Endothelial cell of umbilical vein (primary cell): ENCODE measurements at regions not wholly inside any gene's neighbourhood (a gene's known extent, or its start where the extent isn't known, plus 50 kb on each side); places are given as distances from the start of the nearest gene placed in this dataset.

Experiments used
- BruUV-seq: library from RNA; stranded (reverse); fragments of 400-500 nt; replicated peaks from 2 replicates; lab custom pipeline; 2021; lab: Mats Ljungman, UMichigan
- CTCF ChIA-PET: fragments of 300-600, 350-600 bp; sonication (Branson Sonifier 250); formaldehyde crosslinking; loops from one replicate; lab custom pipeline; 2021; ENCODE audit warnings: antibody characterized with exemption, inconsistent platforms; lab: Charles Lee
- POLR2A ChIA-PET: fragments of 300-600, 350-600 bp; sonication (Branson Sonifier 250); formaldehyde crosslinking; loops from one replicate; lab custom pipeline; 2021; ENCODE audit warnings: antibody characterized with exemption, inconsistent platforms; lab: Charles Lee
- DNase-seq: peaks from one replicate; pipeline ENCODE4 v3.0.0-alpha.2; 2011; ENCODE audit warnings: low read depth, low spot score
- FAIRE-seq: peaks from 2 replicates; lab custom pipeline; 2011; peaks lifted over from hg19 to GRCh38; lab: Jason Lieb, UNC
- H2AFZ ChIP-seq: 2 replicates; pipeline ENCODE4 v1.6.0; 2012; ENCODE audit warnings: low read depth, low read length, control low read depth, inconsistent platforms
- H3K27ac ChIP-seq: 2 replicates; pipeline ENCODE4 v1.5.1; 2011; ENCODE audit warnings: low read depth, mild to moderate bottlenecking, control low read depth, low read length, moderate library complexity; ENCODE audit not compliant: insufficient read depth
- H3K27me3 ChIP-seq, 2 experiments: 2 replicates each; pipeline versions ENCODE4 v1.6.0 to v1.6.1; 2011; ENCODE audit warnings: low read length in 2 of 2, mixed read lengths in 1 of 2; ENCODE audit not compliant: control insufficient read depth in 2 of 2, insufficient read depth in 2 of 2
- H3K36me3 ChIP-seq, 2 experiments: 2 replicates in 1 of 2; 3 replicates in 1 of 2; pipeline ENCODE4 v1.5.1; 2011; ENCODE audit warnings: low read length in 2 of 2, mild to moderate bottlenecking in 1 of 2, moderate library complexity in 1 of 2; ENCODE audit not compliant: control insufficient read depth in 2 of 2, insufficient read depth in 2 of 2; ENCODE audit errors: extremely low read depth in 1 of 2
- H3K4me1 ChIP-seq: 3 replicates; pipeline ENCODE4 v1.5.1; 2011; ENCODE audit warnings: mild to moderate bottlenecking, low read length; ENCODE audit not compliant: control insufficient read depth, insufficient read depth; ENCODE audit errors: extremely low read depth
- H3K4me2 ChIP-seq: 2 replicates; pipeline ENCODE4 v1.6.1; 2011; ENCODE audit warnings: low read length, control low read depth, mixed read lengths; ENCODE audit not compliant: insufficient read depth
- H3K4me3 ChIP-seq, 3 experiments: fragments of 200-600 bp in 1 of 3; sonication (generic), shearing (Covaris generic) in 1 of 3; replicated peaks in 1 of 3; 2 replicates each; pipeline ENCODE4 v1.5.1; 2011 to 2016; ENCODE audit warnings: control low read depth in 3 of 3, low read length in 3 of 3, mild to moderate bottlenecking in 2 of 3, inconsistent platforms in 1 of 3, low read depth in 1 of 3, moderate library complexity in 1 of 3; ENCODE audit not compliant: insufficient read depth in 1 of 3
- H3K79me2 ChIP-seq: 2 replicates; pipeline ENCODE4 v1.6.0; 2012; ENCODE audit warnings: low read length, inconsistent platforms; ENCODE audit not compliant: control insufficient read depth, insufficient read depth
- H3K9ac ChIP-seq: replicated peaks from 2 replicates; pipeline ENCODE3; 2011; ENCODE audit warnings: low read length, control low read depth; ENCODE audit not compliant: insufficient read depth; ENCODE audit errors: extremely low read depth
- H3K9me1 ChIP-seq: replicated peaks from 3 replicates; pipeline ENCODE4 v1.6.0; 2011; ENCODE audit warnings: mild to moderate bottlenecking, low read length; ENCODE audit not compliant: control insufficient read depth, insufficient read depth; ENCODE audit errors: extremely low read depth
- H3K9me3 ChIP-seq: replicated peaks from 2 replicates; pipeline ENCODE4 v1.5.1; 2012; ENCODE audit warnings: low read length, inconsistent platforms; ENCODE audit not compliant: control insufficient read depth, insufficient read depth
- H4K20me1 ChIP-seq: replicated peaks from 2 replicates; pipeline ENCODE3; 2011; ENCODE audit warnings: mild to moderate bottlenecking, low read length; ENCODE audit not compliant: control insufficient read depth, insufficient read depth; ENCODE audit errors: extremely low read depth
- EZH2 ChIP-seq: IDR thresholded peaks from 2 replicates; pipeline ENCODE4 v1.6.1; 2012; ENCODE audit warnings: borderline replicate concordance, low read depth, mild to moderate bottlenecking, moderate library complexity, low read length, inconsistent platforms; ENCODE audit not compliant: severe bottlenecking
- FOS ChIP-seq: IDR thresholded peaks from 2 replicates; pipeline ENCODE4 v1.6.1; 2011; ENCODE audit warnings: mild to moderate bottlenecking, low read length, moderate library complexity, borderline replicate concordance; ENCODE audit not compliant: insufficient read depth
- GATA2 ChIP-seq: IDR thresholded peaks from 2 replicates; pipeline ENCODE4 v1.7.0; 2011; ENCODE audit warnings: low read depth, mild to moderate bottlenecking, moderate library complexity, mixed read lengths, low read length; ENCODE audit not compliant: insufficient read length, insufficient read depth
- JUN ChIP-seq: IDR thresholded peaks from 2 replicates; pipeline ENCODE4 v1.6.1; 2011; ENCODE audit warnings: borderline replicate concordance, low read depth; ENCODE audit not compliant: insufficient read length, insufficient read depth
- MYC ChIP-seq: IDR thresholded peaks from one replicate; pipeline ENCODE4 v1.6.1; 2011; ENCODE audit warnings: mild to moderate bottlenecking, low read depth, low read length
- POLR2A ChIP-seq: IDR thresholded peaks from 2 replicates; pipeline ENCODE4 v1.6.1; 2012; ENCODE audit warnings: low read depth, mild to moderate bottlenecking, control low read depth, low read length
- POLR2AphosphoS5 ChIP-seq: IDR thresholded peaks from 2 replicates; pipeline ENCODE4 v1.6.1; 2012; ENCODE audit warnings: low read depth, mild to moderate bottlenecking, control low read depth, low read length, moderate library complexity; ENCODE audit not compliant: insufficient read depth
- dilution Hi-C: fragments of 300-500 bp; cut with MboI; formaldehyde crosslinking; loops from one replicate; pipeline ENCODE4 v1.15.0; 2019; ENCODE audit warnings: low sequenced_read_pairs; ENCODE audit not compliant: extremely low pct_ligation_motif_present
- intact Hi-C: fragments of 100-400 bp; cut with micrococcal nuclease; formaldehyde crosslinking; loops from one replicate; pipeline ENCODE4 v1.10.0; 2022
- TF ChIP-seq, protein P1 (sequence below), 2 donors: IDR thresholded peaks; 1 replicate in 1 of 2; 2 replicates in 1 of 2; pipeline ENCODE4 v1.5.1; 2011; ENCODE audit warnings: low read length in 2 of 2, mild to moderate bottlenecking in 2 of 2, moderate library complexity in 2 of 2, control low read depth in 1 of 2, inconsistent platforms in 1 of 2, low read depth in 1 of 2; ENCODE audit not compliant: insufficient read depth in 1 of 2; ENCODE audit errors: extremely low read depth in 1 of 2
- TF ChIP-seq, protein P2 (sequence below): IDR thresholded peaks from 2 replicates; pipeline ENCODE4 v1.6.1; 2011; ENCODE audit not compliant: insufficient read depth, insufficient read length

- DNase-seq: no peak
- POLR2A ChIA-PET: no interaction called here
- no peak overlapping the region for H3K9ac ChIP-seq
- no peaks in the 10 kb centered on the region for H3K79me2 ChIP-seq
- peaks cover 4% of the 10 kb centered on the region for H3K9me3 ChIP-seq
- H3K27me3 ChIP-seq: no peaks in the 10 kb centered on the region
- no TSS peak for BruUV-seq
- no peak overlapping the region for H3K4me3 ChIP-seq
- intact Hi-C loops (no loop called here), dilution Hi-C loops (no loop called here)
- no peak overlapping the region for H3K27ac ChIP-seq
- H3K9me1 ChIP-seq: no peaks in the 10 kb centered on the region
- FAIRE-seq: no peak
- H4K20me1 ChIP-seq: no peaks in the 10 kb centered on the region
- CTCF ChIA-PET: no interaction called here
- no peaks in the 10 kb centered on the region for H3K4me1 ChIP-seq
- H2AFZ ChIP-seq: no peak overlapping the region
- no peaks in the 10 kb centered on the region for H3K36me3 ChIP-seq
- TF ChIP-seq MYC (no peak), EZH2 (no peak), GATA2 (no peak), POLR2AphosphoS5 (no peak), JUN (no peak), POLR2A (no peak), FOS (no peak)
- TF ChIP-seq, protein P1, sequence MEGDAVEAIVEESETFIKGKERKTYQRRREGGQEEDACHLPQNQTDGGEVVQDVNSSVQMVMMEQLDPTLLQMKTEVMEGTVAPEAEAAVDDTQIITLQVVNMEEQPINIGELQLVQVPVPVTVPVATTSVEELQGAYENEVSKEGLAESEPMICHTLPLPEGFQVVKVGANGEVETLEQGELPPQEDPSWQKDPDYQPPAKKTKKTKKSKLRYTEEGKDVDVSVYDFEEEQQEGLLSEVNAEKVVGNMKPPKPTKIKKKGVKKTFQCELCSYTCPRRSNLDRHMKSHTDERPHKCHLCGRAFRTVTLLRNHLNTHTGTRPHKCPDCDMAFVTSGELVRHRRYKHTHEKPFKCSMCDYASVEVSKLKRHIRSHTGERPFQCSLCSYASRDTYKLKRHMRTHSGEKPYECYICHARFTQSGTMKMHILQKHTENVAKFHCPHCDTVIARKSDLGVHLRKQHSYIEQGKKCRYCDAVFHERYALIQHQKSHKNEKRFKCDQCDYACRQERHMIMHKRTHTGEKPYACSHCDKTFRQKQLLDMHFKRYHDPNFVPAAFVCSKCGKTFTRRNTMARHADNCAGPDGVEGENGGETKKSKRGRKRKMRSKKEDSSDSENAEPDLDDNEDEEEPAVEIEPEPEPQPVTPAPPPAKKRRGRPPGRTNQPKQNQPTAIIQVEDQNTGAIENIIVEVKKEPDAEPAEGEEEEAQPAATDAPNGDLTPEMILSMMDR (IDR thresholded peaks at IDR 0.05; ENCODE audit: extremely low read depth in 1 of 2, insufficient read depth in 1 of 2, low read depth in 1 of 2, low read length in 2 of 2): no peak
- TF ChIP-seq, protein P2, sequence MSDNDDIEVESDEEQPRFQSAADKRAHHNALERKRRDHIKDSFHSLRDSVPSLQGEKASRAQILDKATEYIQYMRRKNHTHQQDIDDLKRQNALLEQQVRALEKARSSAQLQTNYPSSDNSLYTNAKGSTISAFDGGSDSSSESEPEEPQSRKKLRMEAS: no peak
- H3K4me2 ChIP-seq: no peak overlapping the region
Measured at GRCh38 chr5:18797222-18797621, 1163.0 kb downstream of the TAF11L14 start.
